ENCODE measurements at regions not wholly inside any gene's neighbourhood (a gene's known extent, or its start where the extent isn't known, plus 50 kb on each side); places are given as distances from the start of the nearest gene placed in this dataset.

- Histone ChIP-seq H3K9me3 (no peaks in the 10 kb centered on the region), H3K27me3 (no peaks in the 10 kb centered on the region), H3K4me1 (no peaks in the 10 kb centered on the region), H3K36me3 (no peaks in the 10 kb centered on the region), H3K27ac (no peak overlapping the region), H3K4me3 (no peak overlapping the region)
- no peak for TF ChIP-seq CTCF (IDR thresholded peaks at IDR 0.05)
- no peak for DNase-seq (ENCODE audit: low spot score in 2 of 2)
- intact Hi-C loops (cut with DNase I) = no loop called here
These were observed 478.1 kb downstream of the KLF5 start for GRCh38 chr13:73536865-73537264.

- Histone ChIP-seq H3K4me3 (no peak overlapping the region), H3K27me3 (no peaks in the 10 kb centered on the region), H3K27ac (no peak overlapping the region), H3K4me1 (no peaks in the 10 kb centered on the region), H3K9me3 (no peaks in the 10 kb centered on the region), H3K36me3 (no peaks in the 10 kb centered on the region)
- intact Hi-C loops (cut with DNase I) = no loop called here
- no peak for TF ChIP-seq CTCF (IDR thresholded peaks at IDR 0.05)
- DNase-seq (ENCODE audit: low spot score in 2 of 2) = no peak
These were observed 476.5 kb downstream of the KLF5 start for GRCh38 chr13:73535341-73535740.

- Histone ChIP-seq H3K9me3 (no peaks in the 10 kb centered on the region), H3K27me3 (no peaks in the 10 kb centered on the region), H3K27ac (no peak overlapping the region), H3K36me3 (no peaks in the 10 kb centered on the region), H3K4me3 (no peak overlapping the region), H3K4me1 (no peaks in the 10 kb centered on the region)
- intact Hi-C loops (cut with DNase I) = no loop called here
- no peak for TF ChIP-seq CTCF (IDR thresholded peaks at IDR 0.05)
- DNase-seq (ENCODE audit: low spot score in 2 of 2) = no peak
These were observed 474.2 kb downstream of the KLF5 start for GRCh38 chr13:73532987-73533510.

GRCh38 chr13:73532582-73532981 lies 473.8 kb downstream of the KLF5 start:
- Histone ChIP-seq H3K27me3 (no peaks in the 10 kb centered on the region), H3K9me3 (no peaks in the 10 kb centered on the region), H3K36me3 (no peaks in the 10 kb centered on the region), H3K4me1 (no peaks in the 10 kb centered on the region), H3K4me3 (no peak overlapping the region), H3K27ac (no peak overlapping the region)
- no peak for TF ChIP-seq CTCF (IDR thresholded peaks at IDR 0.05)
- intact Hi-C loops (cut with DNase I) = no loop called here
- no peak for DNase-seq (ENCODE audit: low spot score in 2 of 2)

GRCh38 chr13:73531014-73531413 lies 472.2 kb downstream of the KLF5 start:
- intact Hi-C loops (cut with DNase I) = no loop called here
- no peak for TF ChIP-seq CTCF (IDR thresholded peaks at IDR 0.05)
- Histone ChIP-seq H3K4me1 (no peaks in the 10 kb centered on the region), H3K27ac (no peak overlapping the region), H3K9me3 (no peaks in the 10 kb centered on the region), H3K4me3 (no peak overlapping the region), H3K36me3 (no peaks in the 10 kb centered on the region), H3K27me3 (no peaks in the 10 kb centered on the region)
- peak in 1 of 2 donors; percentile 63 for DNase-seq (ENCODE audit: low spot score in 2 of 2)

GRCh38 chr13:73522937-73523336 lies 464.1 kb downstream of the KLF5 start:
- no peak for TF ChIP-seq CTCF (IDR thresholded peaks at IDR 0.05)
- H3K4me1 ChIP-seq = no peaks in the 10 kb centered on the region
- H3K9me3 ChIP-seq = no peaks in the 10 kb centered on the region
- no peak overlapping the region for H3K4me3 ChIP-seq
- no peaks in the 10 kb centered on the region for H3K27me3 ChIP-seq
- H3K36me3 ChIP-seq = no peaks in the 10 kb centered on the region
- no peak overlapping the region for H3K27ac ChIP-seq
- no peak for DNase-seq (ENCODE audit: low spot score in 2 of 2)
- intact Hi-C loops (cut with DNase I) = no loop called here
